Activated CD4-positive, alpha-beta T cell treated with anti-CD3 and anti-CD28 coated beads for 36 hours (primary cell): ENCODE measurements at regions not wholly inside any gene's neighbourhood (a gene's known extent, or its start where the extent isn't known, plus 50 kb on each side); places are given as distances from the start of the nearest gene placed in this dataset.

Experiments used
- ATAC-seq: fragments of 200-7000 bp; cut with Tn5 transposase; one replicate; pipeline ENCODE4 v1.10.0; 2021; ENCODE audit warnings: mild to moderate bottlenecking, moderate library complexity
- CTCF ChIA-PET: fragments of 350-600 bp; sonication (Branson Sonifier 250); formaldehyde crosslinking; loops from one replicate; lab custom pipeline; 2021; ENCODE audit warnings: antibody characterized with exemption; lab: Charles Lee
- POLR2A ChIA-PET: fragments of 350-600 bp; sonication (Branson Sonifier 250); formaldehyde crosslinking; loops from one replicate; lab custom pipeline; 2021; ENCODE audit warnings: antibody characterized with exemption, inconsistent platforms; lab: Charles Lee
- DNase-seq: peaks from one replicate; pipeline ENCODE4 v3.0.0-alpha.2; 2020
- H3K27ac Mint-ChIP-seq: one replicate; pipeline ENCODE4 v1.8.0; 2021; ENCODE audit warnings: mixed read lengths
- H3K27me3 Mint-ChIP-seq: one replicate; pipeline ENCODE4 v1.8.0; 2021; ENCODE audit warnings: mixed read lengths
- H3K36me3 Mint-ChIP-seq: one replicate; pipeline ENCODE4 v1.8.0; 2021; ENCODE audit warnings: low read depth, mixed read lengths
- H3K4me1 Mint-ChIP-seq: one replicate; pipeline ENCODE4 v1.8.0; 2021; ENCODE audit warnings: mixed read lengths
- H3K4me3 Mint-ChIP-seq: one replicate; pipeline ENCODE4 v1.8.0; 2021; ENCODE audit warnings: mild to moderate bottlenecking, moderate library complexity, mixed read lengths
- H3K9me3 Mint-ChIP-seq: one replicate; pipeline ENCODE4 v1.8.0; 2021; ENCODE audit warnings: low read depth, mixed read lengths
- intact Hi-C, 2 experiments: fragments of 100-400 bp; cut with DNase I in 1 of 2; cut with micrococcal nuclease in 1 of 2; formaldehyde crosslinking; loops; one replicate each; pipeline versions ENCODE4 v1.14.2 to v1.15.1; 2022 to 2024; cut with DNase I, micrococcal nuclease

- intact Hi-C loops: no loop called here
- H3K9me3 Mint-ChIP-seq: no peaks in the 10 kb centered on the region
- DNase-seq: no peak
- peaks cover 25% of the 10 kb centered on the region for H3K4me1 Mint-ChIP-seq
- no peaks in the 10 kb centered on the region for H3K36me3 Mint-ChIP-seq
- H3K27ac Mint-ChIP-seq: peak overlapping the region; percentile 16
- peak; percentile 37 for ATAC-seq
- H3K4me3 Mint-ChIP-seq: no peak overlapping the region
- POLR2A ChIA-PET: no interaction called here
- CTCF ChIA-PET: interaction anchor here (0.9 kb wide), 1 partner anchor 30 kb away, joined by 5 read pairs; no protein-coding TSS in a partner anchor
- H3K27me3 Mint-ChIP-seq: peaks cover 7% of the 10 kb centered on the region
Observed at GRCh38 chr15:94177112-94177511, 54.2 kb upstream of the MCTP2 start.

- no peak for ATAC-seq
- H3K9me3 Mint-ChIP-seq: no peaks in the 10 kb centered on the region
- H3K27me3 Mint-ChIP-seq: peaks cover 9% of the 10 kb centered on the region
- intact Hi-C loops: loop anchor here in 1 of 2 experiments (2.0 kb wide), 2 partner anchors 31 to 53 kb away; no protein-coding TSS in a partner anchor
- DNase-seq: no peak
- ChIA-PET CTCF (interaction anchor here (0.7 to 2.7 kb wide), 2 partner anchors 11 to 146 kb away, joined by 3 to 15 read pairs; no protein-coding TSS in a partner anchor), POLR2A (no interaction called here)
- no peak overlapping the region for H3K4me3 Mint-ChIP-seq
- no peaks in the 10 kb centered on the region for H3K36me3 Mint-ChIP-seq
- H3K27ac Mint-ChIP-seq: no peak overlapping the region
- H3K4me1 Mint-ChIP-seq: peaks cover 25% of the 10 kb centered on the region
Observed at GRCh38 chr15:94175420-94175819, 55.9 kb upstream of the MCTP2 start.

- POLR2A ChIA-PET: interaction anchor here (1.2 kb wide), 1 partner anchor 55 kb away, joined by 3 read pairs; no protein-coding TSS in a partner anchor
- Mint-ChIP-seq H3K4me3 (no peak overlapping the region), H3K4me1 (peaks cover 25% of the 10 kb centered on the region), H3K27me3 (peaks cover 7% of the 10 kb centered on the region), H3K27ac (no peak overlapping the region), H3K36me3 (no peaks in the 10 kb centered on the region), H3K9me3 (no peaks in the 10 kb centered on the region)
- CTCF ChIA-PET: interaction anchor here (1.8 to 2.7 kb wide), 2 partner anchors 10 to 149 kb away, joined by 9 to 15 read pairs; no protein-coding TSS in a partner anchor
- intact Hi-C loops: loop anchor here (1.0 to 5.0 kb wide), 6 partner anchors 32 to 133 kb away; partner anchors contain the start of gene MCTP2 (in 1 of the 2)
- ATAC-seq (peak; percentile 95), DNase-seq (peak; percentile 16)
Observed at GRCh38 chr15:94174399-94174802, 57.0 kb upstream of the MCTP2 start.

- peak; percentile 27 for DNase-seq
- peaks cover 7% of the 10 kb centered on the region for H3K27me3 Mint-ChIP-seq
- H3K36me3 Mint-ChIP-seq: no peaks in the 10 kb centered on the region
- no peak for ATAC-seq
- H3K4me3 Mint-ChIP-seq: no peak overlapping the region
- peaks cover 2% of the 10 kb centered on the region for H3K4me1 Mint-ChIP-seq
- peaks cover 2% of the 10 kb centered on the region for H3K9me3 Mint-ChIP-seq
- ChIA-PET POLR2A (no interaction called here), CTCF (interaction anchor here (0.6 to 8.2 kb wide), 3 partner anchors 58 to 155 kb away, joined by 3 to 213 read pairs (median 5); no protein-coding TSS in a partner anchor)
- intact Hi-C loops: loop anchor here in 1 of 2 experiments (10.0 kb wide), 1 partner anchor 247 kb away; no protein-coding TSS in a partner anchor
- H3K27ac Mint-ChIP-seq: no peak overlapping the region
Observed at GRCh38 chr15:94168250-94168649, 63.1 kb upstream of the MCTP2 start.

GRCh38 chr15:94164971-94165370 is 66.4 kb upstream of the MCTP2 start:
- intact Hi-C loops: loop anchor here (1.0 to 10.0 kb wide), 4 partner anchors 66 to 420 kb away; partner anchors contain the start of gene MCTP2 (in 1 of the 2)
- H3K9me3 Mint-ChIP-seq: peaks cover 2% of the 10 kb centered on the region
- H3K27ac Mint-ChIP-seq: no peak overlapping the region
- DNase-seq: no peak
- no peaks in the 10 kb centered on the region for H3K27me3 Mint-ChIP-seq
- no peak overlapping the region for H3K4me3 Mint-ChIP-seq
- ChIA-PET POLR2A (no interaction called here), CTCF (interaction anchor here (0.6 to 8.2 kb wide), 22 partner anchors 9 to 309 kb away, joined by 3 to 213 read pairs (median 4); no protein-coding TSS in a partner anchor)
- no peak for ATAC-seq
- H3K4me1 Mint-ChIP-seq: no peaks in the 10 kb centered on the region
- no peaks in the 10 kb centered on the region for H3K36me3 Mint-ChIP-seq

GRCh38 chr15:94164202-94164807 is 67.1 kb upstream of the MCTP2 start:
- ChIA-PET CTCF (interaction anchor here (0.6 to 8.2 kb wide), 30 partner anchors 9 to 350 kb away, joined by 3 to 213 read pairs (median 4); no protein-coding TSS in a partner anchor), POLR2A (no interaction called here)
- Mint-ChIP-seq H3K36me3 (no peaks in the 10 kb centered on the region), H3K4me1 (no peaks in the 10 kb centered on the region), H3K27me3 (no peaks in the 10 kb centered on the region), H3K9me3 (peaks cover 2% of the 10 kb centered on the region), H3K4me3 (no peak overlapping the region), H3K27ac (no peak overlapping the region)
- peak; percentile 75 for DNase-seq
- intact Hi-C loops: loop anchor here (1.0 to 10.0 kb wide), 4 partner anchors 66 to 420 kb away; partner anchors contain the start of gene MCTP2 (in 1 of the 2)
- peak; percentile 49 for ATAC-seq

- Mint-ChIP-seq H3K27ac (no peak overlapping the region), H3K27me3 (no peaks in the 10 kb centered on the region), H3K4me1 (no peaks in the 10 kb centered on the region), H3K36me3 (no peaks in the 10 kb centered on the region), H3K9me3 (peaks cover 2% of the 10 kb centered on the region), H3K4me3 (no peak overlapping the region)
- POLR2A ChIA-PET: no interaction called here
- ATAC-seq: no peak
- CTCF ChIA-PET: interaction anchor here (0.8 to 8.2 kb wide), 13 partner anchors 8 to 351 kb away, joined by 3 to 213 read pairs (median 4); no protein-coding TSS in a partner anchor
- DNase-seq: no peak
- intact Hi-C loops: loop anchor here in 1 of 2 experiments (10.0 kb wide), 1 partner anchor 252 kb away; no protein-coding TSS in a partner anchor
Observed at GRCh38 chr15:94162939-94163338, 68.4 kb upstream of the MCTP2 start.

- H3K4me3 Mint-ChIP-seq: no peak overlapping the region
- CTCF ChIA-PET: interaction anchor here (0.7 to 2.9 kb wide), 4 partner anchors 10 to 1139 kb away, joined by 3 to 15 read pairs (median 4); no protein-coding TSS in a partner anchor
Observed at GRCh38 chr15:94154255-94154654, 77.1 kb upstream of the MCTP2 start.

GRCh38 chr15:94145046-94145445 is 86.3 kb upstream of the MCTP2 start:
- Mint-ChIP-seq H3K36me3 (no peaks in the 10 kb centered on the region), H3K4me3 (no peak overlapping the region), H3K27ac (no peak overlapping the region), H3K27me3 (peaks cover 11% of the 10 kb centered on the region), H3K4me1 (no peaks in the 10 kb centered on the region), H3K9me3 (peaks cover 4% of the 10 kb centered on the region)
- ATAC-seq: no peak
- ChIA-PET CTCF (interaction anchor here (1.1 to 1.7 kb wide), 2 partner anchors 9 to 19 kb away, joined by 3 to 4 read pairs; no protein-coding TSS in a partner anchor), POLR2A (no interaction called here)
- intact Hi-C loops: no loop called here
- no peak for DNase-seq

More at GRCh38 chr15:94154255-94154654, 77.1 kb upstream of the MCTP2 start:
- ATAC-seq (no peak), DNase-seq (no peak)
- intact Hi-C loops: no loop called here
- POLR2A ChIA-PET: no interaction called here
- H3K4me1 Mint-ChIP-seq: no peaks in the 10 kb centered on the region
- no peak overlapping the region for H3K27ac Mint-ChIP-seq
- H3K9me3 Mint-ChIP-seq: peaks cover 4% of the 10 kb centered on the region
- H3K36me3 Mint-ChIP-seq: no peaks in the 10 kb centered on the region
- peaks cover 11% of the 10 kb centered on the region for H3K27me3 Mint-ChIP-seq

- H3K27ac Mint-ChIP-seq: no peak overlapping the region
- no peak for DNase-seq
- ChIA-PET POLR2A (no interaction called here), CTCF (interaction anchor here (0.6 to 1.0 kb wide), 3 partner anchors 40 to 1346 kb away, joined by 3 read pairs; no protein-coding TSS in a partner anchor)
- no peak overlapping the region for H3K4me3 Mint-ChIP-seq
- intact Hi-C loops: no loop called here
- no peak for ATAC-seq
- H3K36me3 Mint-ChIP-seq: no peaks in the 10 kb centered on the region
- H3K9me3 Mint-ChIP-seq: peaks cover 4% of the 10 kb centered on the region
- no peaks in the 10 kb centered on the region for H3K4me1 Mint-ChIP-seq
- peaks cover 12% of the 10 kb centered on the region for H3K27me3 Mint-ChIP-seq
Observed at GRCh38 chr15:94141802-94142201, 89.6 kb upstream of the MCTP2 start.

GRCh38 chr15:94135486-94136147 is 95.7 kb upstream of the MCTP2 start:
- CTCF ChIA-PET: interaction anchor here (1.6 kb wide), 1 partner anchor 189 kb away, joined by 5 read pairs; no protein-coding TSS in a partner anchor
- H3K4me1 Mint-ChIP-seq: no peaks in the 10 kb centered on the region
- intact Hi-C loops: loop anchor here in 1 of 2 experiments (5.0 kb wide), 1 partner anchor 133 kb away; no protein-coding TSS in a partner anchor
- no peak overlapping the region for H3K4me3 Mint-ChIP-seq
- peaks cover 21% of the 10 kb centered on the region for H3K27me3 Mint-ChIP-seq
- POLR2A ChIA-PET: no interaction called here
- H3K27ac Mint-ChIP-seq: no peak overlapping the region
- no peaks in the 10 kb centered on the region for H3K9me3 Mint-ChIP-seq
- ATAC-seq: no peak
- no peak for DNase-seq
- H3K36me3 Mint-ChIP-seq: no peaks in the 10 kb centered on the region
